ENCODE measurements at regions not wholly inside any gene's neighbourhood (a gene's known extent, or its start where the extent isn't known, plus 50 kb on each side); places are given as distances from the start of the nearest gene placed in this dataset.

DNA sequence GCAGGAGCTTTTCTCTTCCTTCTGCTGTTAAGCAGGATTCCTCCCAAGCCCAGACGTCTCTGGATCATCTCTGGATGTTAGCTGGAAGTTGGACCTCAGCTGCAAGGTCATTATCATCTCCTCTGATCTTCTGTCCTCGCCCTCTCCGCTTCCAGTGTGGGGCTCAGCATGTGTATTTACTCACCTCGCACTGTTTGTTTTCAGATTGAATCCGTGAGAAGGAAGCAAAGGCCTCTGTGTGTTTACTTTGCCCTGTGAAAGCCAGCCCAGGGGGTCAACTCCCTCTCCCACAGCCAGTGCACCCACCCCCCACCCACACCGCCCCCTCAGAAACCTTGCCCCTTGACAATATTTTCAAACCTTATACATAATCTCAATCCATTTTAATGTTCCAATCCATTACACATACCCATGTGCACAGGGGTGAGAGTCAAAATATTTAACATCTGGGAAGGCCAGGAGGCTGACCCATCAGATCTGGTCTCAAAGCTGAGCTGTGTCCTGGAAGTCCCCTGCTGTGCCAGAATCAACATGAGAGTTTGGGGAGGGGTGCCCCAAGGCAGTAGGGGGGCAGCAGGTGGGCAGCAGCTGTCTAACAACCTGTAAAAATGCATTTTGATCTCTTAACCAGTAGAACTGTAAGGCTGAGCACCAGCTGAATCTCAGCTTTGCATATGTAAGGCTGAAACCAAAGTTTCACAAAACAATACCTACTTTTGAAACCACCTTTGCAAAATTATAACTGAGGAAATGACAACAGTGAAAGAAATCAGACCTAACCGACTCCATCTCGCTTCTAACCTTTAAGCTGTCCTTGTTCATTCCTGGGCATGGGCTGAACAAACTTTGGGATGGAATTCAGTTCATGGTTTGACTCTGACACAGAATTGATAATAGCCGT is 157.9 kb downstream of the ZNF664 start:
- no peak for TF ChIP-seq POLR2A (IDR thresholded peaks at IDR 0.05; ENCODE audit: control extremely low read depth in 1 of 2, low read depth in 2 of 2, low read length in 2 of 2)
- no peak for TF ChIP-seq BCL11A (IDR thresholded peaks at IDR 0.05; ENCODE audit: low read depth in 2 of 2, low read length in 2 of 2)
